ENCODE measurements at regions not wholly inside any gene's neighbourhood (a gene's known extent, or its start where the extent isn't known, plus 50 kb on each side); places are given as distances from the start of the nearest gene placed in this dataset.

DNA sequence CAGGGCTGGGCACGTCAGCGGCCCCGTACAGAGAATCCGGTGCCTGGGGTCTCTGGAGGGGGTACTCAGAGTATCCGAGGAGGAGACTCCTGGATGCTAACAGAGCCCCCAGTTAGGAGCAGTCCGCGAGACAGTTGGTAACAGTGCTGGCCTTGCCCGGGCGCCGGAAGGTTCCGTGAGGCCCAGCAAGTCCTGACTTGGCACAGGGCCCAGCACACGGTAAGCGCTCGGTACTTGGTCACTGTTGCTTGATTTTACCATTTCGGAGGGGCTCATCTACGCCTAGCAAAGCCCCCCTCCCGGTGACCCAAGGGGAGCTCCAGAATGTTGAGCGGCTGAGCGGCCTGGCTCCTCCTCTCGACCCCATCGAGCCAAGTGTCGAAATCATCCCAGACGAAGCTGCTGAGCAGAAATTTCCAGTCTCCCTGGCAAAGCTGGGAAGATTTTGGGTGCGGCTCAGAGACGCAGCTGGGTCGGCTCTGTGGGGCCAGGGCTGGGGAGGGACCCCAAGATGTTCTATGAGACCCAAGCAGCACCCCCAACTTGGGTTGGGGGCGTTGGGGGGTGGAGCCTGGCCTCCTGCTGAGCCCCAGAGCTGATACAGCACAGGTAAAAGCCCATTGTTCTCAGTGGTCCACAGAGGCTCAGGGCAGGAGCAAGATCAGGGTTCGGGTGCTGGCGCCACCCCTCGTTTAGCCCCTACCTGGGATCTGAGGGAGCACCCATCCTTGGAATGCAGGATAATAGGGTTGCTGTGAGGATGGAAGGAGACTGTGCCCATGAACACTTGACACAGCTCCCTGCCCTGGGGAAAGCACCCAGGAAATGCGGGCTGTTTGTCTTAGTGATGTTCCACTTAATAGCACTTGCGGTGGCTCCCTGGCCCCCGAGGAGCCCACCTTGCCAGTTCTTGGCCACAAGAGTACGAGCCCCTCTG lies 137.2 kb downstream of the C9orf50 start:
- no peaks in the 10 kb centered on the region for H3K36me3 ChIP-seq
- no peaks in the 10 kb centered on the region for H3K9me3 ChIP-seq
- TF ChIP-seq POLR2AphosphoS5 (IDR thresholded peaks at IDR 0.05) (peak in 1 of 2 donors; percentile 96), EP300 (IDR thresholded peaks at IDR 0.05) (no peak)
- H3K27me3 ChIP-seq: no peaks in the 10 kb centered on the region
- H3K4me1 ChIP-seq: peaks cover 69 to 98% (median 88%) of the 10 kb centered on the region in 4 donors
- 7% methylated on average over 12 of the region's 34 CpGs for WGBS
- DNase-seq (ENCODE audit: extremely low spot score): peak; percentile 97
- peak overlapping the region; percentile 61 to 77 (median 66) for H3K4me3 ChIP-seq
- intact Hi-C loops (cut with DNase I): loop anchor here (2.0 to 5.0 kb wide), 2 partner anchors 124 to 343 kb away; no protein-coding TSS in a partner anchor
- peak overlapping the region; percentile 97 to 100 (median 98) for H3K27ac ChIP-seq (replicated peaks in 1 of 4)

DNA sequence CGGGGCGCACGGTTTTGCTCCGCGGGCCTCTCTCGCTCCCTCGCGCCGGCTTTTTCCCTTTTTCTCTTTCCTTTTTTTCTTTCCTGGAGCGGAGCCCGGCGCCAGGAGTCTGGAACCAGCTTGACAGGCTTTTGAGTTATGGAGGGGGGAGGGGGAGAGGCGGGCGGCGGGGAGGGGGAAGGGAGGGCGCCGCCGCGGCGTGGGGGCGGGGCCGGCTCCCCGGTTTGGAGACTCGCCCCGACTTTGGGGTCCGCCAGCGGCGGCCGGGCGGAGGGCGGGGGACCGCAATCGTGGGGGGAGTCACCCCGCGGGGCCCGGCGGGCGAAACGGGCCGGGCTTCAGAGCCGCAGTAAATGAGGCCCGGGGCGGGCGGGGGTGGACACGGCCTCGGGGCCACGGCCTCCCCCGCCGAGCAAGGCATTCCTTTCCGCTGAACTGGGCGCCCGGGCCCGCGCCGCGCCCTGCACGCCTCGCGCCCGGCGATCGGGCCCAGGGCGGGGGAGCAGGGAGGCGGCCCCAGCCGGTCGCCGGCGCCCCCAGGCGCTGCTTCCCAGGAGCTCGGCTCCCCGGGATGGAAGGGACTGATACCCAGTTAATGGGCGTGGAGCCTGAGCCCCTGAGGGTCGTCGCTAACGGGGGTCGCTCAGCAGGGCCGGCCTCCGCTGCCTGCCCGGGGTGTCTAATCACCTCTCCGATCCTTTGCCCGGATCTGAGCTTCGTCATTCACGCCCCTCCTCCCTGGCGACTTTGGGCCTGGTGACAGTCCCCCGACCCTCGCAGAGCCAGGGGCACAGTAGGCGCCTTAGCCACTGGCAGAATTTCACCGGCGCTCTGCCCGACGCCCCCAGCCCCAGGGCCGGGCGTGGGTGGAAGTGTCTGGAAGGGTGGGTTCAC lies 138.1 kb downstream of the C9orf50 start:
- no peaks in the 10 kb centered on the region for H3K9me3 ChIP-seq
- DNase-seq (ENCODE audit: extremely low spot score): peak; percentile 97
- peak overlapping the region; percentile 61 to 77 (median 66) for H3K4me3 ChIP-seq
- no peaks in the 10 kb centered on the region for H3K27me3 ChIP-seq
- H3K27ac ChIP-seq (replicated peaks in 1 of 4): peak overlapping the region; percentile 97 to 100 (median 98)
- WGBS: 2% methylated on average over 12 of the region's 93 CpGs
- no peak for TF ChIP-seq POLR2AphosphoS5 (IDR thresholded peaks at IDR 0.05)
- TF ChIP-seq, protein P1, sequence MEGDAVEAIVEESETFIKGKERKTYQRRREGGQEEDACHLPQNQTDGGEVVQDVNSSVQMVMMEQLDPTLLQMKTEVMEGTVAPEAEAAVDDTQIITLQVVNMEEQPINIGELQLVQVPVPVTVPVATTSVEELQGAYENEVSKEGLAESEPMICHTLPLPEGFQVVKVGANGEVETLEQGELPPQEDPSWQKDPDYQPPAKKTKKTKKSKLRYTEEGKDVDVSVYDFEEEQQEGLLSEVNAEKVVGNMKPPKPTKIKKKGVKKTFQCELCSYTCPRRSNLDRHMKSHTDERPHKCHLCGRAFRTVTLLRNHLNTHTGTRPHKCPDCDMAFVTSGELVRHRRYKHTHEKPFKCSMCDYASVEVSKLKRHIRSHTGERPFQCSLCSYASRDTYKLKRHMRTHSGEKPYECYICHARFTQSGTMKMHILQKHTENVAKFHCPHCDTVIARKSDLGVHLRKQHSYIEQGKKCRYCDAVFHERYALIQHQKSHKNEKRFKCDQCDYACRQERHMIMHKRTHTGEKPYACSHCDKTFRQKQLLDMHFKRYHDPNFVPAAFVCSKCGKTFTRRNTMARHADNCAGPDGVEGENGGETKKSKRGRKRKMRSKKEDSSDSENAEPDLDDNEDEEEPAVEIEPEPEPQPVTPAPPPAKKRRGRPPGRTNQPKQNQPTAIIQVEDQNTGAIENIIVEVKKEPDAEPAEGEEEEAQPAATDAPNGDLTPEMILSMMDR (IDR thresholded peaks at IDR 0.05): peak in 1 of 3 experiments; percentile 12
- intact Hi-C loops (cut with DNase I): loop anchor here (5.0 kb wide), 1 partner anchor 125 kb away; no protein-coding TSS in a partner anchor
- peaks cover 65 to 95% (median 81%) of the 10 kb centered on the region in 4 donors for H3K4me1 ChIP-seq
- H3K36me3 ChIP-seq: no peaks in the 10 kb centered on the region

DNA sequence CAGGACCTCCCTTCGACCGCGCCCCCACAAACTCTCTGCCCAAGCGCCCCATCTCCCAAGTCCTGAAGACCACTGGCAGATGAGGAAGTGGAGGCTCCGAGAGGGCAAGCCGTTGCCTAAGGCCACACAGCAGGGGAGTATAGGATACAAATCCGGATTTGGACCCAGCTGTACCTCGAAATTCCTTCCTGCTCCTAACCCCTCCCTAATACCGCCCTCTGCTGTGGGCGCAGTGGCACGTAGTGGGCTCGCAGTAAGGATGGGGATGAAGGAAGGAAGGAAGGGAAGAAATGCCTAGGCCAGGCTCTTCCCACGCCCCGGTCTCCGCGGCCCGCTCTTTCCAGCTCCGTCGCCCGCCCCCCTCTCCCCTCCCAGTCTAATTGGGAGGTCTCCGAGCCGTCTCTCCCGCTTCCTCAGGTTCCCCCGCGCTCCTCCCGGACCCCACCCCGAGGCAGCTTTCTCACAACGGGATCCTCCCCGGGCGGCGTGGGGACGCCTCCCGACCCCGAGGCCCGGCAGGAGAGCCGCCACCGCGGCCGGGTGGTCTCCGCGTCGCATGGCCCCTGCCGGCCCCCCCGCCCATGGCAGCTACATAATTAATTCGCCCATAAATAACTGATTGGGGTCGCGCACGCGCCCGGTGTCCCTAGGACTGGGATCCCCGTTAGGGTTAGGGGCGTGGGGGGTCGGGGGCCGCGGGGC lies 138.9 kb downstream of the C9orf50 start:
- Histone ChIP-seq H3K27me3 (no peaks in the 10 kb centered on the region), H3K4me3 (peak overlapping the region; percentile 61 to 77 (median 66)), H3K4me1 (peaks cover 57 to 86% (median 73%) of the 10 kb centered on the region in 4 donors), H3K27ac (replicated peaks in 1 of 4) (peak overlapping the region; percentile 97 to 100 (median 98)), H3K9me3 (no peaks in the 10 kb centered on the region), H3K36me3 (no peaks in the 10 kb centered on the region)
- intact Hi-C loops (cut with DNase I): loop anchor here (5.0 kb wide), 1 partner anchor 125 kb away; no protein-coding TSS in a partner anchor
- WGBS: 2% methylated on average over 36 of the region's 55 CpGs
- TF ChIP-seq, protein P1 (IDR thresholded peaks at IDR 0.05): peak; percentile 26 to 48 (median 44)
- peak in 1 of 2 donors; percentile 32 for TF ChIP-seq POLR2AphosphoS5 (IDR thresholded peaks at IDR 0.05)
- TF ChIP-seq POLR2A (IDR thresholded peaks at IDR 0.05; ENCODE audit: low read depth): no peak
- DNase-seq (ENCODE audit: extremely low spot score): no peak

DNA sequence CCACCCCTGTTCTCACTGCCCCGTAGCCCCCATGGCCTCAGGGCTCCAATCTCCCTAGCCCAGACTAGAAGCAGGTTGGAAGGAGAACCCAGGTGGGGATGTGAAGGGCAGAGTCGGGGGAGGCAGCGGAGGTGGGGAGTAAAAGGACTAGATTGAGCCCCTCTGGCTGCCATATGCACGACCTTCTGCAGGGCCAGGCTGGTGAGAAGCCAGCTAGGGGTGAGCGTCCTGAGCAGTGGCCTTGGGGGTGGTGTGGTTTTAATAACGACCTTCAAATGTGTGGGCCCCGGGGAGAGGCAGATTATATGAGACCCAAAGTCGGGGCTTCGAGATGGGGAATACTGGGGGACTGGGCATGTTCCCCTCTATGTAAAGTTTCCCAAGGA lies 139.5 kb downstream of the C9orf50 start:
- H3K4me1 ChIP-seq: peaks cover 53 to 81% (median 68%) of the 10 kb centered on the region in 4 donors

More for the DNA sequence above, 139.5 kb downstream of the C9orf50 start:
- WGBS: 70% methylated on average over 8 of the region's 9 CpGs
- TF ChIP-seq POLR2AphosphoS5 (IDR thresholded peaks at IDR 0.05): no peak
- no peak for TF ChIP-seq EP300 (IDR thresholded peaks at IDR 0.05)
- TF ChIP-seq POLR2A (IDR thresholded peaks at IDR 0.05; ENCODE audit: low read depth): no peak
- TF ChIP-seq, protein P1 (IDR thresholded peaks at IDR 0.05): no peak
- DNase-seq (ENCODE audit: extremely low spot score): no peak
- Histone ChIP-seq H3K27ac (replicated peaks in 1 of 4) (peak overlapping the region; percentile 97 to 100 (median 98)), H3K9me3 (no peaks in the 10 kb centered on the region), H3K27me3 (no peaks in the 10 kb centered on the region), H3K36me3 (no peaks in the 10 kb centered on the region), H3K4me3 (peak overlapping the region in 3 of 4 donors; percentile 61 to 77 (median 61))
- intact Hi-C loops (cut with DNase I): loop anchor here (5.0 kb wide), 1 partner anchor 126 kb away; no protein-coding TSS in a partner anchor

Data from esophagus muscularis mucosa (tissue), 4 donors.